Inferior parietal cortex (tissue), 1 donor: ENCODE measurements at regions not wholly inside any gene's neighbourhood (a gene's known extent, or its start where the extent isn't known, plus 50 kb on each side); places are given as distances from the start of the nearest gene placed in this dataset.
"Not testable (repeated sequence)": the region's sequence is repeated elsewhere in the genome, so short reads cannot be mapped to it uniquely, and the experiment has no call there.

Experiments
- DNase-seq: peaks from one replicate; pipeline ENCODE4 v3.0.0-alpha.2; 2016; ENCODE audit errors: extremely low spot score

DNA sequence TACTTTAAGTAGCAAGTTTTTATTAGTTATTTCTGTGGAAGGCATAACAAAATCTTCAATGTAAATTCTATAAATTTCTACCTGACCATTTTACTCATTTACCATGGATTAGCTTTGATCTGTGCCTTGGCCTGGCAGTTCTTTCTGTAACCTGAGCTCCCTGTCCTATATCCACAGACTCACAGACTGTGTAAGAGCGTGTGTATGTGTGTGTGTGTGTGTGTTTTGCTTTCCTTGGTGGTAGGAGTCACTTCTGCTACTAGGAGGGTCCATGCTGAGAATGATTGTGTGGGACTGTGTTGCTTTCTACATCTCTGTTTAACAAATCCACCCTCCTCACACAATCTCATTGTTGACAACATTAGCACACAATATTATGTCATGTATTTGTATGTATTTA is 221.2 kb upstream of the PELI2 start:
- no peak for DNase-seq

DNA sequence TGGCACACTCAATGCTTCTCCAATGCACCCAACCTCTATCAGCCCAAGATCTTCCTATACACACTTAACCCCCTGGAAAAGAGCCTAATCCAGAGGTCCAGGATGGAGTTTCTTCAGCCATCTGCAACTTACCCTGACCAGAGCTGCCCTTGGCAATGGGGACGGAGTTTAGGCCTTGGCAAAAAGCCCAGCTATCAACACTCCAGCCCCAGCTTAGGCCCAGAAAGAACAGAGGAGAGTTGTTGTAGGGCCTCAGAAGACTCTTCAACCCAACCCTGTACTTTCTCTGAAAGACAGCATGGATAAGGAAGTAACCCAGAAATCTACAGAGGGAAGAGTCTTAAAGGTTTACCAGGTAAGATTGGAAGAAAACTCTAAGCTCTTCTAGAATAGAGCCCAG is 219.3 kb upstream of the PELI2 start:
- DNase-seq = no peak

DNA sequence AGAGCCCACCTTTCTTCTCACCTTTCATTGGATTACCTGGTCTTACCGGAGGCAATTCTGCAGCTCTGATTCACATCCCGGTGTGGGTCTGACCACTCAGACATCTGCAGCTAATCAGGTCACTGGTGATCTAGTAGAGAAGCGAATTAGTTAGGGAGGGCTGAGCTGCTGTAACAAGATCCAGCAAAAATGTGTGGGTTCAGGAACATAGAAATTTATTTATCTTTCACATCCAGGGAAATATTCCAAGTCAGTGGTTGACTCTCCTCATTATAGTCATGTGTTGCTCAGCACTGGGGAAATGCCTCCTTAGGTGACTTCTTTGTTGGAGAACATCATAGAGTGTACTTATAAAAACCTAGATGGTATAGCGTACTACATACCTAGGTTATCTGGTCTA is 218.7 kb upstream of the PELI2 start:
- no peak for DNase-seq

DNA sequence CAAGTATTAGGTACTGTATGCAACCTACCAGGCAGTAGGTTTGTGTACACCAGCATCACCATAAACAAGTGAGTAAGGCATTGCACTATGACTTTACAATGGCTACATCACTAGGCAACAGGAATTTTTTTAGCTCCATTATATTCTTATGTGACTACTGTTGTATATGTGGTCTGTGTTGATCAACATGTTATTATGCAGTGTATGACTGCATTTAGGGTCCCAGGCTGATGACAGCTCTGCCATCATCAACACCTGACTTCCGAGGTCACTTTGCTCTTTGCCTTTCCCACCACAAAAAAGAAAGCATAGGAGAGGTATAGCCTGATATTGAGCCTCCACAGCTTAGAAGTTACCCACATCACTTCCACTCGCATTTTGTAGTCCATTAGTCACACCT is 217.5 kb upstream of the PELI2 start:
- DNase-seq = no peak

DNA sequence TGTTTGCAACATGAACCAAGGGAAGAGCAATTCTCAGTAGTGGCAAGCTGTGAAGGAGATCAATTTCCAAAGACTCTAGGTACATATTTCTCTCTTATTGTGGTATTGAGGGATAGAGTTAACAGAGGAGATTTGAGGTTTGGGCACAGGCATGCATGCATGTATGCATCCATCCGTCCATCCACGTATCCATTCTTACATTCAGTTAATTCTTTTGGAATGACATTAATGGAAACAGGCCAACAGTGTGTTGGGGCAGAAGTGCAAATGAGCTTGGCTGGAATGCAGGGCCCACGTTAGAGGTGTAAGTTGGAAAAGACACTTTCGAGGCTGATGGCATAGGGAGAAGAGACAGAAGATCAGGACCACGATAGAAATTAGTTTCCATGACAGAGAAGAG is 216.9 kb upstream of the PELI2 start:
- DNase-seq = no peak

DNA sequence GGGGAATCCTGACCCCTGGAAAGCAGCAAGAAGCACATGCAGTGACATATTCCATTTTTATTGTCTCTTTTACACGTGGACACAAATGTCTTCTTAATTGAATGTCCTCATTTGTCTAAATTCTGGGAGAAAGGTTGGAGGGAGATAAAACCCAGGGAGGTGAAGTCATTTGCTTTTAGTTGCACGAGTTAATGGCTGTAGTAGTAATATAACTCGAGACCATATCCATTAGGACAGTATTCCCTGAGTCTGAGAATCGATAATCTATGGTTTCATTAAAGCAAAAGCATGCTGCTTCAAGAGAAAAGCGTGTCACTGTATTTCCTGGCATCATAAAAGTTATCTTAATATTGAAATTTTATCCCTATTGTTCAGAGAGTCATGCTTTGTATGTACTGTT is 216.0 kb upstream of the PELI2 start:
- DNase-seq = no peak

DNA sequence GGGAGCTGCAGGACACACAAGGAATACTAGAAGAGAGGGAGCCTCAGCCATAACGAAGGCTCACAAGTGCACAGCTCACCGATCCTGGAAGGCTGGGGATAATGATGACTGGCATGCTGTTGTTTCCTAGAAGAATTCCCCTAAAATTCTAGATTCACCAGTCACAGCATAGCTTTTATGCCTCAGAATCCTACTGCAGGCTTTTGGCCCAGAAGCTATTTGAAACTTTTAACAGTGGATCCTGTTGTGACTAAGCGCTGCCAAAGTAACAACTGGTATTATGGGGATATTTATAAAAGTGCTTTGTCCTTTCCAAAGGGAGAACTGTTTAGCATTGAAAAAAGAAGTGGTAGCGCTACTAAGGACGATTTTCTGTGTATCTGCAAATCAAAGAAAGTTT is 214.1 kb upstream of the PELI2 start:
- peak; percentile 23 for DNase-seq

DNA sequence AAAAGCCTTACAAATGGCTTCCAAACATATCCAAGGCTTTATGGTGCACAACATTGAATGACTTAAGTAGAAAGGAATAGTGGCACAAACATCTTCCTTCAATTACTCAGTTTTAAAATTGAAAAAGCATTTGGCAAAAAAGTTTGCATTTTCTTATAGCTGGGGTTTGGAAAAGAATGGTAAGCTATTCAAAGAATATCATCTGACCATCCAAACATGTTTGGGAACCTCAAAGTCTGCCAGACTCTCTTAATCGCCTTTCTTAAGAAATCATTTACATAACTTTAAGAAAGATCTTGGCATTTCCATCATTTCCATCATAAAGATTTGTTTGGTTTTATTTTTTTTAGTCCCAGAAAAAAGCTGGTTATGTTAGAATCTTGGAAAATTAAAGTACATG is 210.1 kb upstream of the PELI2 start:
- no peak for DNase-seq

DNA sequence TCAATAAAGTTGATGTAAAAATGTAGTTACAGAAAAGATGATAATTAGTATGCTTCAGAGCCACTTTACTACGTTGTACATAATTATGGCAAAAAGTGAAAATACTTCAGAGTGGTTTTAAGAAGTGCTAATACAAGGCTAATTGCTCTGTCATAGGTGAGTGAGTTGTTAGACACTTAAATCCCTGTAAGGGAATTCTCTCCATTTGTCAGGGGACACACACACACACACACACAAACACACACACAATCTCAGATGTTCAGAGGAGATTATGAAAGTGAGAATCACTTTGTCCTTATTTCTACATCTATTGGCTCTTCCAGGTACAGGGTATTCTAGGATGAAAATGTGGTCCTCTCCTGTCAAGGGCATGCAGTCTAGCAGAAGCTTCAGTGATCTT is 208.3 kb upstream of the PELI2 start:
- DNase-seq = no peak

DNA sequence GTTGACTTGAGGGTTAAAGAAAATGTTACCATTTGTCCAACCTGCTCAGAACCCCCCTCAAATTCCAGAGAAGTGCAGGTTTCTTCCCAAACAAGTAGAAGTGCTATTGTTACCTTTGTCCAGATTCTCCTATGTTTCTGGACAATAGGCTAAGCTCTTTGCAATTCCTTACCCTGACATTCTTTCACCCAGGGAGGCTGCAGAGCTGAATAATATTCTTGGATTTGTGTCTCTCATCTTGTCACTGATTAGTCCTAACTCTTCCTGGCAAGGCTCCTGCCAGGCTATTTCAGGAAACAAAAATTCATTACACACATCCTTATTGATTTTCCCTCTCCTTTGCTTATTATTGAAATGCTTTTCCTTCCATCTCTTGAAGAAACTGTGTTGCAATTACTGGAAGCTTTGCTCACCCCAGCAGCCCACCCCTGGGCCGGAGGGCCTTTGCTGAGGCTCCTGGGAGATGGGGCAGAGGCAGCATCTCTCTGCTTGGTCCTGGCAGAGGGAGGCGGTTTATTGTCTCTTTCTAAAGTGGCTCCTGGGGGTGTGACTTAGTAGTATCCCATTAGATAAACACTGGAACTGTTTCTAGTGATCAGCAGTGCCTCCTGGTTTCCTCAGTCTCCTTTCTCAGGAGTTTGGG is 207.5 kb upstream of the PELI2 start:
- no peak for DNase-seq

DNA sequence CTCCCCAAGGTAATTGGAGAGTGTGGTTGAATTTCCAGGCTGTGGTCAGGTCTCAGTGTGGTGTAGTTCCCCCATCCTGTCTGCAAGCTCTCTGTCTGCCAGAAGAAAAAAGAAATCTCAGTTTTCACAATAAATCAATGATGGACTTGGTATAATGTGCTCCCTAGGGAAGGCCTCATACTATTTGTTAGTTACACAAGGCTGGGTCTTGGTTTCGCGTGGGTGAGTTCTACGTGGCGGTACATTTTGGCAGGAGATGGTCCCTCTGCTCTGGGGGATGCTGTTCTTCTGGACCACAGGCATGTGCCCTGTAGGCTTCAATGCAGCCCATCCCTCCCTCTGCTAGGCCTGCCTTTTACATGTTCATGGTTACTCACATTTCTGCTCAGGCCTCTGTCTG is 206.4 kb upstream of the PELI2 start:
- DNase-seq = no peak

DNA sequence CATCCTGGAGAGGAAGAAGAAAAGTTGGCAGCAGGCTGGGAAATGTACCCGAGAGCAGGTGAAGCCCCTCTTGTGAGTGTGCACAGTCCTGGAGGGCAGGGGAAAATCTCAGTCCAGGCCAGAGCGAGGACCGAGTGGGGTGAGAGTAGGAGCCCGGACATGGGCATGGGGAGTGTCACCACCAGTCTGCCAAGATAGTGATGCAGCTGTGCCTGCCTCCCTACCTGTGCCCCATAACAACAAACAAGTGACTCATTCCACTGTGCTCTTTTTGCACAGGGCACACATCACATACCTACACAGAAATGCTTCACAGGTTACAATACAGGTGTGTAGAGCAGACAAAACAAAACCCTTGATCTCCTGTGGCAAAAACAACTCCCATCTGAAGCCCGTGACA is 205.9 kb upstream of the PELI2 start:
- no peak for DNase-seq

DNA sequence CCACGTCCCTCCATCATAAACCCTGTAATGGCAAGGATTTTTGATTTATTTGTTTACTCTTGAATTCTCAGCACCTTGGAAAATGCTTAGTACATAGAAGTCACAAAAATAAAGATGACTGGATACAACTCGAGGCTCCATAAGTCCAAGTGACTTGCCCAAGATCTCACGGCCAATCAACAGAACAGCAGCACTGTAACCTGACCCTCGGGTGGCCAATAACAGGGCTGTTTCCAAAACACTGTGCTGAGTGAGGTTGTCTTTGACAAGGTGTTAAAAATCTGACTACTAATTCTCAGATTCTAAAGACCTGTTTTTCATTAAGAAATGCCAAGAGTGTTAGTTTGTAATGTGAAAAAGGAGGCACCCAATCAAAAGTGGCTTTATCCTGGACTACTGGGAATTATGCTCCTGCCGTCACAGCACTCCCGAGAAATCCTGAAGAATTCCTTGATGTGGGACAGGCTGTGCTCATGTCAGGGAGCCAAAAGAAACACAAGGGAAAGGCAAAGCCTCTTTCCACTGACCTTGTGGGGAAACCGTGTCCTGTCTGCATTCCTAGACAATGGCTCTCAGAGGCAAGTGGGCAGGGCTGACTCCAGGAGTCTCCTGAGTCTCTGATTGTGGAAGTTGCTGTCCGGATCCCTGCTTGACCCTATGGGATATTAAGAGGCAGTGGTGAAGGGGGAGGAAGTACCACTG is 204.7 kb upstream of the PELI2 start:
- DNase-seq = no peak

DNA sequence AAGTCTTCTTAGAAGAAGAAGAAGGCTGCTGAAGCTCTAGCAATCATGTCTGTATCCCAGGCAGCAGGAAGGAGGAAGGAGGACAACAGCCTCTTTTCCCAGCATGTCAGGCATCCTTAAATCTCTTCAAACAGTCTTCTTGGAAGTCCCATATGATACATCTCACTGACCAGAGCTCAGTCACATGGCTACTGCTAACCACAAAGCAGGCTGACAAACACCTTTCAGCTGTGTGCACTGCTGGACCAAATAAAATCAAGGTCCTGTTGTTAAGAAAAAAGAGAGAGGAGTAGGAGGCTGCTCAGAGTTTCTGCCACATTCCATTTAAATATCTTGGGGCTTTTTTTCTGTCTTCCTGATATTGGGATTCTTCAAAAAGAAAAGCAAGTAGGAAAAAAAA is 203.4 kb upstream of the PELI2 start:
- DNase-seq = no peak

DNA sequence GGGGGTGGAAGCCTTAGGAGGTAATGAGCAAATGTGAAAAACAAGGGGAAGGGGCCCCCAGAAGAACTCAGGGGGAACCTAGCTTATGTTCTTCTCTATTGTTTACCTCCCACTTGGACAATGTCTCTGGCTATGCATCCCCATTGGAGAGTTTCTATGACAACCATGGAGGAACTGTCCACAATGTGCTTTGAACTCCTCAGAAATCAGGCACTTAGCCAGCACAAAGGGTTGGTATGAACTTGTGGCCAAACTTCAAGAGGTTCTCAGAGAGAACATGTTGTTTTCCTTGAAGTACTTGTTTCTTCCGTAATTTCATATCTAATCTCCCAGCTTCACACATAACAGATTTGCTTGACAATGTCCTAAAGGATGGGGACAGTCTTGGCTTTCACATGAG is 202.8 kb upstream of the PELI2 start:
- DNase-seq = no peak

DNA sequence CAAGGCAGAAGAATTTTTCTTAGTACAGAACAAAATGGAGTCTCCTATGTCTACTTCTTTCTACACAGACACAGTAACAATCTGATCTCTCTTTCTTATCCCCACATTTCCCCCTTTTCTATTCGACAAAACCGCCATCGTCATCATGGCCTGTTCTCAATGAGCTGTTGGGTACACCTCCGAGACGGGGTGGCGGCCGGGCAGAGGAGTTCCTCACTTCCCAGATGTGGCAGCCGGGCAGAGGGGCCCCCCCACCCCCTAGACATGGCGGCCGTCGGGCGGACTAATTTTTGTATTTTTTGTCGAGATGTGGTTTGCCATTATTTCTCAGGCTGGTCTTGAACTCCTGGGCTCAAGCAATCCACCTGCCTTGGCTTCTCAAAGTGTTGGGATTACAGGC is 198.4 kb upstream of the PELI2 start:
- not testable (repeated sequence) for DNase-seq

DNA sequence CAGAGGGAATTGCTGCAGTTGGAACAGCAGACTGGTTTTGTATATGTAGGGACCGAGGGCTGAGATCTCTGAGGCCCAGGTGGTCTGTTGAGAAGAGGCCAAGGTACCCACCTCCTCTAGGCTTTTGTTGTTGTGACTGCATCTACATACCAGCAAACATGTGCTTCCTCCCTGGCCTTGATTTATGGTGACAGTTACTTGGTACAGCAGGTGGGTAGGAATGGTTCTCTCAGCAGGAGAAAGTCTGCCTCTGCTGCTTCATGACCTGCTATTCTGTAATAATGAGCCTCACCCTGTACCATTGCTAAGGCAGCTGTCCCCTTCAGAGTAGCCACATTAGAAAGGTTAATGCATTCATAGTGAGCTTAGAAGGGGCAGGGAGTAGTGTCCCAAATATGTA is 196.7 kb upstream of the PELI2 start:
- DNase-seq = no peak

DNA sequence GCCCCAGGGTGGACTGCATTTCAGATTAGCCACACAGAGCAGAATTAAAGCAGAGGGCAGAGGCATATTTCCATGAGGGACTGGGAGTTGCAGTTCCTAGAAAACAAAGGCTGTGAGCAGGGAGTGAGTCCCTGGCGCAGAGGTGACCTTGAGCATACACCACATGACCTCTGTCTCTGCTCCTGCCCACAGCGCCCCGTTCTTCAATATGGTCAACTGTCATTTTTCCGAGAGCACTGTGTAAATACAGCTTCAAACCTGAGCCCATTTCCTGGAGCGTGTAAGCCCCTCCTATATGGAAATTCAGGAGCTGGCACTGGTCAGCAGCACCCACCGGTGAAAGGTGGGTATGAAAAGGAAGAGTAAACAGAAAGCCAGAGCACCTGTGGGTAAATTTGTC is 192.2 kb upstream of the PELI2 start:
- no peak for DNase-seq

DNA sequence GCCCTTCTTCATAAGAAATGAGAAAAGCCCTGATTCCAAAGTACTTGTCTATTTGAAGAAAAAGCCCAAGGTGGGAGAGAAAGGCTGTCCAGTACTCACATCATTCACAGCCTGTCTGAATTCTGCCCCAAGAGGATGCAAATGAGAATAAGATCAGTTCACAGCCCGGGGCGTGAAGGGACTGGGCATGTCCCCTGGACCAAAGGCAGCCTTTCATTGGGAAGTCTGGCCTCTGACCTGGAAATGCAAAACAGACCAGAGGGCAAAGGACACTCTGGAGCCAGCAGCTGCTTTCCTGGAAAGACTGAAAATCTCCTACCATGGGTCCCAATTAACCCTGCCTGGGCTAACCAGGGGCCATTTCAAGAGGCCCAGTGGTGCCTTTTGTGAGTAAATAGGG is 191.2 kb upstream of the PELI2 start:
- no peak for DNase-seq

DNA sequence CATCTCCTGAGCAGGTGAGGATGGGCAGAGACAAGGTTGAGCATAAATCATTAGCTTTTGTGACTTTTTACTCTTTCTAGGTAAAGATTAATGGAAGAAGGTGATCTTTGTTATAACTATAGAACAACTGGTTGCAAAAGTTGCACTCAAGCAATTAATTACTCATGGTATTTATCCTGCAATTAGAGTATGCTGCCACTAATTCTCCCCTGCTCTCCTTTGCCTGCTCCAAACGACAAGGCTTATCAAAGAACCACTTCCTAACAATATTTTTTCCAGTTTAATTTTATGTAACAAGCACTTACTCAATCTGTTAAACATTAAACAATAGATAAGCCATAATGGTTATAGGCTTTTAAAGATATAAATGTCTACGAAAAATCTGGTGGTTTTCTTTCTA is 189.9 kb upstream of the PELI2 start:
- DNase-seq = no peak

DNA sequence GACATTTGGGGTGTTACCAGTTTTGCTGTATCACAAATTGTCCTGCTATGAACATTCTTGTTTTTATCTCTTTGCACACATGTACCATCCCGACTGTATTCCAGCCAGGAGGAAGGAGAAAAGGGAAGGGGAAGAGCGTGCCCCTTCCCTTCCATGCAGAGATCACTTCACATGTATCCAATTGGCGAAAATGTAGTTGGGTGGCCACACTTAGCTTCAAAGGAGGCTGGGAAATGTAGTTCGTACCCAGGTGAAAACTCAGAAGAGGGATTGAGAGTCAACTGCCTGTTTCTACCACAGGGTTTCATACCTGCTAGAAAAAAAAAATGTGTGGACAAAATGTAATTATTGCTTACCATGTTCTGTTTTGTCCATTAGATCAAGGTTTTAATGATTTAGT is 189.1 kb upstream of the PELI2 start:
- DNase-seq = no peak

DNA sequence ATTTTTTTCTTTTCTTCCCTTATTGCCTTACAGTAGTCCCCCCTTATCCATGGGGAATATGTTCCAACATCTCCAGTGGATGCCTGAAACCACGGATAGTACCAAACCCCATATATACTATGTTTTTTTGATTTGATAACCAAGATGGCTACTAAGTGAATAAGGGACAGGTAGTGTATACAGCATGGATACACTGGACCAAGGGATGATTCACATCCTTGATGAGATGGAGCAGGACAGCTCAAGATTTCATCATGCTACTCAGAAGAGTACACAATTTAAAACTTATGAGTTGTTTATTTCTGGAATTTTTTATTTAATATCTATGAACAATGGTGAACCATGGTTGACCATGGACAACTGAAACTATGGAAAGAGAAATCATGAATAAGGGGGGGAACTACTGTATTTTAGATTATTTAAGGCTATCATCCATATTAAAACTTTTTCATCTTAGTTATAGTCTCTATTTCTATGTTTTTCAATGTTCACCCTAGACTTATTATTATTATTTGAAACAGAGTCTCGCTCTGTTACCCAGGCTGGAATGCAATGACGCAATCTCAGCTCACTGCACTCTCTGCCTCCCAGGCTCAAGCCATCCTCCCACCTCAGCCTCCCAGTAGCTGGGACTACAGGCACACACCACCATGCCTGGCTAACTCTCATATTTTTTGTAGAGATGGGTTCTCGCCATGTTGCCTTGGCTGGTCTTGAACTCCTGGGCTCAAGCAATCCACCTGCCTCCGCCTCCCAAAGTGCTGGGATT is 188.0 kb upstream of the PELI2 start:
- DNase-seq = no peak

DNA sequence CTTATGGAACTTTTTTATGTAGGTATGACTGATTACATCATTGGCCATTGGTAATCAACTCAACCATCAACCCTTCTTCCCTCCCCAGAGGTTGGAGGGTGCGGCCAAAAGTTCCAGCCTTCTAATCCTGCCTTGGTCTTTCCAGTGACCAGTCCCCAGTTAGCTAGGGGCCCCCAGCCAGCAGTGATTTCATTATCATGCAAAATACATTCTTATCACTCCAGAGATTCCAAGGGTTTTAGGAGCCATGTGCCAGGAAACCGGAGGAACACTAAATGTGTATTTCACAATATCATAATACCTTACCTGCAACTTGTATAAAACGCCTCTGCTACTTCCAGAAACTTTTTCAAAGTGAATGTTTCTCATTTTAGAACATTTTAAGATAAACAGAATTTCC is 181.5 kb upstream of the PELI2 start:
- no peak for DNase-seq
